Endothelial cell of umbilical vein (primary cell): ENCODE measurements at regions not wholly inside any gene's neighbourhood (a gene's known extent, or its start where the extent isn't known, plus 50 kb on each side); places are given as distances from the start of the nearest gene placed in this dataset.

Experiments used
- CTCF ChIP-seq, 2 donors: IDR thresholded peaks; 1 replicate in 1 of 2; 2 replicates in 1 of 2; pipeline ENCODE4 v1.5.1; 2011; ENCODE audit warnings: low read length in 2 of 2, mild to moderate bottlenecking in 2 of 2, moderate library complexity in 2 of 2, control low read depth in 1 of 2, inconsistent platforms in 1 of 2, low read depth in 1 of 2; ENCODE audit not compliant: insufficient read depth in 1 of 2; ENCODE audit errors: extremely low read depth in 1 of 2
- EZH2 ChIP-seq: IDR thresholded peaks from 2 replicates; pipeline ENCODE4 v1.6.1; 2012; ENCODE audit warnings: borderline replicate concordance, low read depth, mild to moderate bottlenecking, moderate library complexity, low read length, inconsistent platforms; ENCODE audit not compliant: severe bottlenecking
- JUN ChIP-seq: IDR thresholded peaks from 2 replicates; pipeline ENCODE4 v1.6.1; 2011; ENCODE audit warnings: borderline replicate concordance, low read depth; ENCODE audit not compliant: insufficient read length, insufficient read depth

- no peak for TF ChIP-seq CTCF (IDR thresholded peaks at IDR 0.05; ENCODE audit: extremely low read depth in 1 of 2, insufficient read depth in 1 of 2, low read depth in 1 of 2, low read length in 2 of 2)
- no peak for TF ChIP-seq EZH2
- no peak for TF ChIP-seq JUN
Observed at GRCh38 chr6:117215353-117216090, 49.8 kb upstream of the VGLL2 start.
